Vagina (tissue), 2 donors: ENCODE measurements at regions not wholly inside any gene's neighbourhood (a gene's known extent, or its start where the extent isn't known, plus 50 kb on each side); places are given as distances from the start of the nearest gene placed in this dataset.

Source experiments
- CTCF ChIP-seq, 3 experiments: fragments of 450-650 bp in 2 of 3; fragments of 200-600 bp in 1 of 3; sonication (generic) in 1 of 3; IDR thresholded peaks; one replicate each; pipeline ENCODE4 v1.5.1; 2017 to 2019; ENCODE audit warnings: antibody characterized with exemption in 3 of 3, mild to moderate bottlenecking in 2 of 3, moderate library complexity in 2 of 3
- POLR2A ChIP-seq, 2 donors: fragments of 450-650 bp; IDR thresholded peaks; one replicate each; pipeline ENCODE4 v1.6.1; 2017; ENCODE audit warnings: antibody characterized with exemption in 2 of 2, mild to moderate bottlenecking in 2 of 2, moderate library complexity in 2 of 2
- POLR2AphosphoS5 ChIP-seq, 2 donors: sonication (generic); formaldehyde crosslinking; IDR thresholded peaks; one replicate each; pipeline ENCODE4 v1.9.0; 2017; ENCODE audit warnings: antibody characterized with exemption in 2 of 2, mild to moderate bottlenecking in 2 of 2, low read depth in 1 of 2; ENCODE audit not compliant: insufficient read depth in 1 of 2

DNA sequence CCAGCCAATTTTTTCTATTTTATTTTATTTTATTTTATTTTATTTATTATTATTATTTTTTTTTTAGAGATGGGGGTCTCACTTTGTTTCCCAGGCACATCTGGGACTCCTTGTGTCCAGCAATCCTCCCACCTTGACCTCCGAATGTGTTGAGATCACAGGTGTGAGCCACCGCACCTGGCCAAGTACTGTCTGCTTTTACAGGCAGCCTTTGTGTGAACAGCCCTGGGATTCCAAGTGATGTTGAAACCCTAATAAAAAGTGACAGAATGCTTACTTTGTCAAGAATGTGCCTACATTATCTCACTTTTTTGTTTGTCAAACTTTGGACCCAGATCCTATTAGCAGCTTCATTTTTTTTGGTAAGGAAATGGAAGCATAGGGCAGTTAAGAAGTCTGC lies 220.1 kb upstream of the EDNRB start:
- TF ChIP-seq POLR2AphosphoS5 (IDR thresholded peaks at IDR 0.05; ENCODE audit: insufficient read depth in 1 of 2, low read depth in 1 of 2): no peak
- no peak for TF ChIP-seq CTCF (IDR thresholded peaks at IDR 0.05)
- no peak for TF ChIP-seq POLR2A (IDR thresholded peaks at IDR 0.05)
